GM23338 (cell line): ENCODE measurements at regions not wholly inside any gene's neighbourhood (a gene's known extent, or its start where the extent isn't known, plus 50 kb on each side); places are given as distances from the start of the nearest gene placed in this dataset.

Experiments
- ATAC-seq: fragments of 200-7000 bp; cut with Tn5 transposase; 3 replicates; pipeline ENCODE4 v1.9.1; 2020
- DNase-seq: peaks from one replicate; pipeline ENCODE4 v3.0.0-alpha.2; 2015; ENCODE audit warnings: low spot score
- H2AFZ ChIP-seq: fragments of 200-600 bp; sonication (generic); 2 replicates; pipeline ENCODE4 v1.8.0; 2016; ENCODE audit warnings: antibody characterized with exemption, mild to moderate bottlenecking, moderate library complexity
- H3F3A ChIP-seq: fragments of 200-600 bp; sonication (generic); replicated peaks from 2 replicates; pipeline ENCODE4 v1.8.0; 2017; ENCODE audit warnings: antibody characterized with exemption, mixed run types, low read depth
- H3K27ac ChIP-seq: fragments of 200-600 bp; sonication (generic); 2 replicates; pipeline ENCODE4 v1.6.1; 2016; ENCODE audit warnings: low read depth
- H3K27me3 ChIP-seq: fragments of 200-600 bp; sonication (generic); 2 replicates; pipeline ENCODE4 v1.8.0; 2016; ENCODE audit warnings: mild to moderate bottlenecking, mixed run types, moderate library complexity; ENCODE audit not compliant: insufficient read depth
- H3K36me3 ChIP-seq: fragments of 200-600 bp; sonication (generic); 2 replicates; pipeline ENCODE4 v1.8.0; 2016; ENCODE audit warnings: mild to moderate bottlenecking; ENCODE audit not compliant: insufficient read depth
- H3K4me1 ChIP-seq: fragments of 200-600 bp; sonication (generic); 2 replicates; pipeline ENCODE4 v1.8.0; 2016; ENCODE audit warnings: mild to moderate bottlenecking, moderate library complexity; ENCODE audit not compliant: insufficient read depth
- H3K4me2 ChIP-seq: fragments of 200-600 bp; sonication (generic); 2 replicates; pipeline ENCODE4 v1.7.1; 2017; ENCODE audit warnings: mixed run types
- H3K4me3 ChIP-seq: fragments of 200-600 bp; sonication (generic); 2 replicates; pipeline ENCODE4 v1.6.1; 2016; ENCODE audit warnings: mixed run types
- H3K79me2 ChIP-seq: fragments of 200-600 bp; sonication (generic); replicated peaks from 2 replicates; pipeline ENCODE4 v1.8.0; 2017; ENCODE audit warnings: mild to moderate bottlenecking; ENCODE audit not compliant: insufficient read depth
- H3K9me2 ChIP-seq: fragments of 200-600 bp; sonication (generic); 2 replicates; pipeline ENCODE4 v1.8.0; 2017; ENCODE audit not compliant: insufficient read depth
- H4K20me1 ChIP-seq: fragments of 200-600 bp; sonication (generic); replicated peaks from 2 replicates; pipeline ENCODE4 v1.8.0; 2017; ENCODE audit warnings: mild to moderate bottlenecking; ENCODE audit not compliant: insufficient read depth
- H3K27ac Mint-ChIP-seq: 2 replicates; pipeline ENCODE4 v1.8.0; 2020; ENCODE audit warnings: inconsistent platforms, mild to moderate bottlenecking, moderate library complexity, mixed read lengths
- H3K27me3 Mint-ChIP-seq: 3 replicates; pipeline ENCODE4 v1.8.0; 2022; ENCODE audit warnings: low read depth, mild to moderate bottlenecking, moderate library complexity, mixed read lengths, inconsistent platforms; ENCODE audit not compliant: insufficient read depth, poor library complexity
- H3K36me3 Mint-ChIP-seq: 3 replicates; pipeline ENCODE4 v1.8.0; 2021; ENCODE audit warnings: low read depth, mild to moderate bottlenecking, inconsistent platforms, moderate library complexity, mixed read lengths
- H3K4me1 Mint-ChIP-seq: 3 replicates; pipeline ENCODE4 v1.8.0; 2020; ENCODE audit warnings: mild to moderate bottlenecking, inconsistent platforms, mixed read lengths
- H3K4me3 Mint-ChIP-seq: 3 replicates; pipeline ENCODE4 v1.8.0; 2021; ENCODE audit warnings: moderate library complexity, mild to moderate bottlenecking, inconsistent platforms, mixed read lengths
- H3K9me3 Mint-ChIP-seq: 3 replicates; pipeline ENCODE4 v1.8.0; 2020; ENCODE audit warnings: moderate library complexity, mild to moderate bottlenecking, inconsistent platforms, mixed read lengths
- CREB1 ChIP-seq: fragments of 250-450 bp; sonication (Bioruptor Pico); IDR thresholded peaks from 2 replicates; pipeline ENCODE4 v1.5.0; 2020; ENCODE audit warnings: low read depth, mild to moderate bottlenecking, moderate library complexity
- EZH2 ChIP-seq: fragments of 200-600 bp; sonication (generic); IDR thresholded peaks from one replicate; pipeline ENCODE4 v1.8.0; 2017; ENCODE audit warnings: antibody characterized with exemption, mild to moderate bottlenecking, low read depth; ENCODE audit not compliant: unreplicated experiment
- EZH2phosphoT487 ChIP-seq: fragments of 200-600 bp; sonication (generic); IDR thresholded peaks from one replicate; pipeline ENCODE4 v1.8.1; 2018; ENCODE audit warnings: antibody characterized with exemption; ENCODE audit not compliant: unreplicated experiment
- NANOG ChIP-seq: IDR thresholded peaks from 2 replicates; pipeline ENCODE4 v1.6.1; 2016; ENCODE audit warnings: antibody characterized with exemption, borderline replicate concordance
- POLR2AphosphoS5 ChIP-seq: IDR thresholded peaks from 2 replicates; pipeline ENCODE4 v1.6.1; 2016; ENCODE audit warnings: antibody characterized with exemption, low read depth
- TF ChIP-seq, protein P1 (sequence below): fragments of 250-450 bp; sonication (Bioruptor Pico); IDR thresholded peaks from 2 replicates; pipeline ENCODE4 v1.5.0; 2020; ENCODE audit warnings: mild to moderate bottlenecking, moderate library complexity
- TF ChIP-seq, protein P2 (sequence below): IDR thresholded peaks from one replicate; pipeline ENCODE4 v1.6.1; 2018; ENCODE audit warnings: antibody characterized with exemption; ENCODE audit not compliant: unreplicated experiment
- TF ChIP-seq, protein P3 (sequence below), 2 experiments: fragments of 200-600 bp in 1 of 2; sonication (generic) in 1 of 2; conservative IDR thresholded peaks; 2 replicates each; pipeline versions ENCODE4 v1.5.1 to v1.6.1; 2016 to 2017; ENCODE audit warnings: antibody characterized with exemption in 2 of 2, low read depth in 2 of 2, mild to moderate bottlenecking in 2 of 2, moderate library complexity in 1 of 2

DNA sequence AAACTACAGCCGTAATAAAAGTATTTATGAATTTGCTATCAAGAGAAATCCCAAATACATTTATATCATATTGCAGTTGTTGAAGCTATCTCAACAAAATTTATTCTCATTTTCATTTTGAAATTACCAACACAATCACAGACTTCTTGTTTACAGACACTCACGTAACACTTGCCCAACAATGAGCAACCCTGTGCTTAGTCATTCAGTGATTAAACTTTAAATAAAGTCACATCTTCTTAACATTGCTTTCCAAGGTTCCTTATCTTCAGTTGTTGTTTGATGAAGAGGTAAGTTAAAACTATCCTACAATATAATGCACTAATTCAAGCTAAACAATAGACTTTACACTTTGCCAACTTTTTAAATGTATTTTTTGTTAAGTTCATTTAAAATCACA is 601.8 kb downstream of the SLC16A7 start (continued):
- TF ChIP-seq, protein P1, sequence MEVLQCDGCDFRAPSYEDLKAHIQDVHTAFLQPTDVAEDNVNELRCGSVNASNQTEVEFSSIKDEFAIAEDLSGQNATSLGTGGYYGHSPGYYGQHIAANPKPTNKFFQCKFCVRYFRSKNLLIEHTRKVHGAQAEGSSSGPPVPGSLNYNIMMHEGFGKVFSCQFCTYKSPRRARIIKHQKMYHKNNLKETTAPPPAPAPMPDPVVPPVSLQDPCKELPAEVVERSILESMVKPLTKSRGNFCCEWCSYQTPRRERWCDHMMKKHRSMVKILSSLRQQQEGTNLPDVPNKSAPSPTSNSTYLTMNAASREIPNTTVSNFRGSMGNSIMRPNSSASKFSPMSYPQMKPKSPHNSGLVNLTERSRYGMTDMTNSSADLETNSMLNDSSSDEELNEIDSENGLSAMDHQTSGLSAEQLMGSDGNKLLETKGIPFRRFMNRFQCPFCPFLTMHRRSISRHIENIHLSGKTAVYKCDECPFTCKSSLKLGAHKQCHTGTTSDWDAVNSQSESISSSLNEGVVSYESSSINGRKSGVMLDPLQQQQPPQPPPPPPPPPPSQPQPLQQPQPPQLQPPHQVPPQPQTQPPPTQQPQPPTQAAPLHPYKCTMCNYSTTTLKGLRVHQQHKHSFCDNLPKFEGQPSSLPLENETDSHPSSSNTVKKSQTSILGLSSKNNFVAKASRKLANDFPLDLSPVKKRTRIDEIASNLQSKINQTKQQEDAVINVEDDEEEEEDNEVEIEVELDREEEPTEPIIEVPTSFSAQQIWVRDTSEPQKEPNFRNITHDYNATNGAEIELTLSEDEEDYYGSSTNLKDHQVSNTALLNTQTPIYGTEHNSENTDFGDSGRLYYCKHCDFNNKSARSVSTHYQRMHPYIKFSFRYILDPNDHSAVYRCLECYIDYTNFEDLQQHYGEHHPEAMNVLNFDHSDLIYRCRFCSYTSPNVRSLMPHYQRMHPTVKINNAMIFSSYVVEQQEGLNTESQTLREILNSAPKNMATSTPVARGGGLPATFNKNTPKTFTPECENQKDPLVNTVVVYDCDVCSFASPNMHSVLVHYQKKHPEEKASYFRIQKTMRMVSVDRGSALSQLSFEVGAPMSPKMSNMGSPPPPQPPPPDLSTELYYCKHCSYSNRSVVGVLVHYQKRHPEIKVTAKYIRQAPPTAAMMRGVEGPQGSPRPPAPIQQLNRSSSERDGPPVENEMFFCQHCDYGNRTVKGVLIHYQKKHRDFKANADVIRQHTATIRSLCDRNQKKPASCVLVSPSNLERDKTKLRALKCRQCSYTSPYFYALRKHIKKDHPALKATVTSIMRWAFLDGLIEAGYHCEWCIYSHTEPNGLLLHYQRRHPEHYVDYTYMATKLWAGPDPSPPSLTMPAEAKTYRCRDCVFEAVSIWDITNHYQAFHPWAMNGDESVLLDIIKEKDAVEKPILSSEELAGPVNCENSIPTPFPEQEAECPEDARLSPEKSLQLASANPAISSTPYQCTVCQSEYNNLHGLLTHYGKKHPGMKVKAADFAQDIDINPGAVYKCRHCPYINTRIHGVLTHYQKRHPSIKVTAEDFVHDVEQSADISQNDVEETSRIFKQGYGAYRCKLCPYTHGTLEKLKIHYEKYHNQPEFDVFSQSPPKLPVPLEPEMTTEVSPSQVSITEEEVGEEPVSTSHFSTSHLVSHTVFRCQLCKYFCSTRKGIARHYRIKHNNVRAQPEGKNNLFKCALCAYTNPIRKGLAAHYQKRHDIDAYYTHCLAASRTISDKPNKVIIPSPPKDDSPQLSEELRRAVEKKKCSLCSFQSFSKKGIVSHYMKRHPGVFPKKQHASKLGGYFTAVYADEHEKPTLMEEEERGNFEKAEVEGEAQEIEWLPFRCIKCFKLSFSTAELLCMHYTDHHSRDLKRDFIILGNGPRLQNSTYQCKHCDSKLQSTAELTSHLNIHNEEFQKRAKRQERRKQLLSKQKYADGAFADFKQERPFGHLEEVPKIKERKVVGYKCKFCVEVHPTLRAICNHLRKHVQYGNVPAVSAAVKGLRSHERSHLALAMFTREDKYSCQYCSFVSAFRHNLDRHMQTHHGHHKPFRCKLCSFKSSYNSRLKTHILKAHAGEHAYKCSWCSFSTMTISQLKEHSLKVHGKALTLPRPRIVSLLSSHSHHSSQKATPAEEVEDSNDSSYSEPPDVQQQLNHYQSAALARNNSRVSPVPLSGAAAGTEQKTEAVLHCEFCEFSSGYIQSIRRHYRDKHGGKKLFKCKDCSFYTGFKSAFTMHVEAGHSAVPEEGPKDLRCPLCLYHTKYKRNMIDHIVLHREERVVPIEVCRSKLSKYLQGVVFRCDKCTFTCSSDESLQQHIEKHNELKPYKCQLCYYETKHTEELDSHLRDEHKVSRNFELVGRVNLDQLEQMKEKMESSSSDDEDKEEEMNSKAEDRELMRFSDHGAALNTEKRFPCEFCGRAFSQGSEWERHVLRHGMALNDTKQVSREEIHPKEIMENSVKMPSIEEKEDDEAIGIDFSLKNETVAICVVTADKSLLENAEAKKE (CRISPR knock-in tag), result no peak

DNA sequence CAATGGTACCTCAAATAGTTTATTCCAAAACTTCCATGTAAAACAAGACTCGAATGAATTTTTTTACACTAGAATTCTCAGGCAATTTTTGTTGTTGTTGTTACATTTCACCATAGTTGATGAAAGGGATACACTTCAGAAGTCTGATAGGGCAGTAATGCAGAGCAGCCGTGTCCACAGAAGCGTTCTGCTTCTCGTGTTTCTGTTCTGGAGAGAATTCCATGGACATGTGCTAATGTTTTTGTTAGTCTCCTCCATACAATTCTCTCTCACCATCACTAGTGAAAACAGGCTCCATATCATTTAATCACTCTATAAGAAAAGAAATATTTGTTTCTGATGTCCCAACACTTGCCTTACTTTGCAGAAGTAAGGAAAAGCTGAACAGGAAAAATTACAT is 606.1 kb downstream of the SLC16A7 start:
- H3K4me1 Mint-ChIP-seq, result peaks cover 17% of the 10 kb centered on the region; the same call in 2 of the 3 replicates
- no peak overlapping the region for H2AFZ ChIP-seq
- TF ChIP-seq EZH2, result no peak
- no peak for TF ChIP-seq CREB1 (CRISPR knock-in tag)
- TF ChIP-seq, protein P2, sequence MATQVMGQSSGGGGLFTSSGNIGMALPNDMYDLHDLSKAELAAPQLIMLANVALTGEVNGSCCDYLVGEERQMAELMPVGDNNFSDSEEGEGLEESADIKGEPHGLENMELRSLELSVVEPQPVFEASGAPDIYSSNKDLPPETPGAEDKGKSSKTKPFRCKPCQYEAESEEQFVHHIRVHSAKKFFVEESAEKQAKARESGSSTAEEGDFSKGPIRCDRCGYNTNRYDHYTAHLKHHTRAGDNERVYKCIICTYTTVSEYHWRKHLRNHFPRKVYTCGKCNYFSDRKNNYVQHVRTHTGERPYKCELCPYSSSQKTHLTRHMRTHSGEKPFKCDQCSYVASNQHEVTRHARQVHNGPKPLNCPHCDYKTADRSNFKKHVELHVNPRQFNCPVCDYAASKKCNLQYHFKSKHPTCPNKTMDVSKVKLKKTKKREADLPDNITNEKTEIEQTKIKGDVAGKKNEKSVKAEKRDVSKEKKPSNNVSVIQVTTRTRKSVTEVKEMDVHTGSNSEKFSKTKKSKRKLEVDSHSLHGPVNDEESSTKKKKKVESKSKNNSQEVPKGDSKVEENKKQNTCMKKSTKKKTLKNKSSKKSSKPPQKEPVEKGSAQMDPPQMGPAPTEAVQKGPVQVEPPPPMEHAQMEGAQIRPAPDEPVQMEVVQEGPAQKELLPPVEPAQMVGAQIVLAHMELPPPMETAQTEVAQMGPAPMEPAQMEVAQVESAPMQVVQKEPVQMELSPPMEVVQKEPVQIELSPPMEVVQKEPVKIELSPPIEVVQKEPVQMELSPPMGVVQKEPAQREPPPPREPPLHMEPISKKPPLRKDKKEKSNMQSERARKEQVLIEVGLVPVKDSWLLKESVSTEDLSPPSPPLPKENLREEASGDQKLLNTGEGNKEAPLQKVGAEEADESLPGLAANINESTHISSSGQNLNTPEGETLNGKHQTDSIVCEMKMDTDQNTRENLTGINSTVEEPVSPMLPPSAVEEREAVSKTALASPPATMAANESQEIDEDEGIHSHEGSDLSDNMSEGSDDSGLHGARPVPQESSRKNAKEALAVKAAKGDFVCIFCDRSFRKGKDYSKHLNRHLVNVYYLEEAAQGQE, result no peak
- no peak for TF ChIP-seq NANOG
- TF ChIP-seq POLR2AphosphoS5, result no peak
- no peak for TF ChIP-seq EZH2phosphoT487
- TF ChIP-seq, protein P3, sequence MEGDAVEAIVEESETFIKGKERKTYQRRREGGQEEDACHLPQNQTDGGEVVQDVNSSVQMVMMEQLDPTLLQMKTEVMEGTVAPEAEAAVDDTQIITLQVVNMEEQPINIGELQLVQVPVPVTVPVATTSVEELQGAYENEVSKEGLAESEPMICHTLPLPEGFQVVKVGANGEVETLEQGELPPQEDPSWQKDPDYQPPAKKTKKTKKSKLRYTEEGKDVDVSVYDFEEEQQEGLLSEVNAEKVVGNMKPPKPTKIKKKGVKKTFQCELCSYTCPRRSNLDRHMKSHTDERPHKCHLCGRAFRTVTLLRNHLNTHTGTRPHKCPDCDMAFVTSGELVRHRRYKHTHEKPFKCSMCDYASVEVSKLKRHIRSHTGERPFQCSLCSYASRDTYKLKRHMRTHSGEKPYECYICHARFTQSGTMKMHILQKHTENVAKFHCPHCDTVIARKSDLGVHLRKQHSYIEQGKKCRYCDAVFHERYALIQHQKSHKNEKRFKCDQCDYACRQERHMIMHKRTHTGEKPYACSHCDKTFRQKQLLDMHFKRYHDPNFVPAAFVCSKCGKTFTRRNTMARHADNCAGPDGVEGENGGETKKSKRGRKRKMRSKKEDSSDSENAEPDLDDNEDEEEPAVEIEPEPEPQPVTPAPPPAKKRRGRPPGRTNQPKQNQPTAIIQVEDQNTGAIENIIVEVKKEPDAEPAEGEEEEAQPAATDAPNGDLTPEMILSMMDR (conservative IDR thresholded peaks at IDR 0.05; ENCODE audit: low read depth in 2 of 2), result no peak

More for the DNA sequence above, 606.1 kb downstream of the SLC16A7 start:
- no peak overlapping the region for H3K4me2 ChIP-seq
- H3K79me2 ChIP-seq, result no peaks in the 10 kb centered on the region
- ATAC-seq, result no peak
- peaks cover 7% of the 10 kb centered on the region; the same call in 1 of the 2 replicates for H3K4me1 ChIP-seq
- H3K27ac ChIP-seq, result no peak overlapping the region
- H3K27me3 Mint-ChIP-seq, result no peaks in the 10 kb centered on the region
- H3K27ac Mint-ChIP-seq, result no peak overlapping the region
- DNase-seq, result no peak
- H3K27me3 ChIP-seq, result no peaks in the 10 kb centered on the region
- H3K4me3 ChIP-seq, result no peak overlapping the region
- no peaks in the 10 kb centered on the region for H3K36me3 Mint-ChIP-seq
- H3F3A ChIP-seq, result no peaks in the 10 kb centered on the region
- H3K36me3 ChIP-seq, result no peaks in the 10 kb centered on the region
- no peaks in the 10 kb centered on the region for H3K9me2 ChIP-seq
- no peaks in the 10 kb centered on the region for H3K9me3 Mint-ChIP-seq
- H3K4me3 Mint-ChIP-seq, result no peak overlapping the region
- H4K20me1 ChIP-seq, result no peaks in the 10 kb centered on the region
